Uterus (tissue), 2 donors: ENCODE measurements at regions not wholly inside any gene's neighbourhood (a gene's known extent, or its start where the extent isn't known, plus 50 kb on each side); places are given as distances from the start of the nearest gene placed in this dataset.

Experiments used
- POLR2A ChIP-seq, 2 donors: fragments of 450-650 bp; IDR thresholded peaks; one replicate each; pipeline ENCODE4 v1.6.1; 2016; ENCODE audit warnings: antibody characterized with exemption in 2 of 2, mild to moderate bottlenecking in 1 of 2, moderate library complexity in 1 of 2
- TF ChIP-seq, protein P1 (sequence below), 4 experiments: fragments of 200-600 bp in 2 of 4; fragments of 450-650 bp in 2 of 4; sonication (generic) in 2 of 4; IDR thresholded peaks; one replicate each; pipeline ENCODE4 v1.5.1; 2016 to 2019; ENCODE audit warnings: antibody characterized with exemption in 4 of 4, mild to moderate bottlenecking in 2 of 4, moderate library complexity in 1 of 4

DNA sequence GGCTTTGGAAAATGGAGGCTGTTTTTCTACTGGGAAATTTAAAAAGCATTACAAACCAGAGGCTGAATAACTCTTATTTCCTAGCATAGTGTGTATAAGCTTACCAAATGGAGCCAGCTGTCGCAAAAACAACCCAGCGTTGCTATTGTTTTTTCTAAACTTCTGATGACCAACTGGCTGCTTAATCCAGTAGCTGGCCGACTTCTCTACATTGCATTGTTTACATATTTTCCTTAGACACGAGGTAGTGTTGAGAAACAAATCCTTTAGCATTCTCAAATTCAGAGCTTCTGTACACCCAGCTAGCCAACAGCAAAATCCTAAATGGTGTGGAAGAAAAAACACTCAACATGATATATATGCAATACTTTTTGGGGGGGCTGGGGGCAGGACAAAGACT, 161.0 kb upstream of the ADAMTS9 start:
- TF ChIP-seq, protein P1, sequence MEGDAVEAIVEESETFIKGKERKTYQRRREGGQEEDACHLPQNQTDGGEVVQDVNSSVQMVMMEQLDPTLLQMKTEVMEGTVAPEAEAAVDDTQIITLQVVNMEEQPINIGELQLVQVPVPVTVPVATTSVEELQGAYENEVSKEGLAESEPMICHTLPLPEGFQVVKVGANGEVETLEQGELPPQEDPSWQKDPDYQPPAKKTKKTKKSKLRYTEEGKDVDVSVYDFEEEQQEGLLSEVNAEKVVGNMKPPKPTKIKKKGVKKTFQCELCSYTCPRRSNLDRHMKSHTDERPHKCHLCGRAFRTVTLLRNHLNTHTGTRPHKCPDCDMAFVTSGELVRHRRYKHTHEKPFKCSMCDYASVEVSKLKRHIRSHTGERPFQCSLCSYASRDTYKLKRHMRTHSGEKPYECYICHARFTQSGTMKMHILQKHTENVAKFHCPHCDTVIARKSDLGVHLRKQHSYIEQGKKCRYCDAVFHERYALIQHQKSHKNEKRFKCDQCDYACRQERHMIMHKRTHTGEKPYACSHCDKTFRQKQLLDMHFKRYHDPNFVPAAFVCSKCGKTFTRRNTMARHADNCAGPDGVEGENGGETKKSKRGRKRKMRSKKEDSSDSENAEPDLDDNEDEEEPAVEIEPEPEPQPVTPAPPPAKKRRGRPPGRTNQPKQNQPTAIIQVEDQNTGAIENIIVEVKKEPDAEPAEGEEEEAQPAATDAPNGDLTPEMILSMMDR (IDR thresholded peaks at IDR 0.05) = no peak
- TF ChIP-seq POLR2A (IDR thresholded peaks at IDR 0.05) = no peak
